Transverse colon (tissue), 4 donors: ENCODE measurements at regions not wholly inside any gene's neighbourhood (a gene's known extent, or its start where the extent isn't known, plus 50 kb on each side); places are given as distances from the start of the nearest gene placed in this dataset.

Experiments
- POLR2A ChIP-seq: fragments of 450-650 bp; IDR thresholded peaks from one replicate; pipeline ENCODE4 v1.6.1; 2016; ENCODE audit warnings: antibody characterized with exemption, mild to moderate bottlenecking, moderate library complexity
- POLR2AphosphoS5 ChIP-seq, 3 donors: sonication (generic); formaldehyde crosslinking; IDR thresholded peaks; one replicate each; pipeline ENCODE4 v1.6.1; 2016; ENCODE audit warnings: antibody characterized with exemption in 3 of 3
- TF ChIP-seq, protein P1 (sequence below), 5 experiments: fragments of 200-600 bp in 3 of 5; fragments of 450-650 bp in 2 of 5; sonication (generic) in 3 of 5; IDR thresholded peaks; 1 replicate in 2 of 5; 2 replicates in 3 of 5; pipeline ENCODE4 v1.5.1; 2016 to 2017; ENCODE audit warnings: antibody characterized with exemption in 5 of 5, inconsistent platforms in 3 of 5, mild to moderate bottlenecking in 2 of 5, moderate library complexity in 1 of 5

DNA sequence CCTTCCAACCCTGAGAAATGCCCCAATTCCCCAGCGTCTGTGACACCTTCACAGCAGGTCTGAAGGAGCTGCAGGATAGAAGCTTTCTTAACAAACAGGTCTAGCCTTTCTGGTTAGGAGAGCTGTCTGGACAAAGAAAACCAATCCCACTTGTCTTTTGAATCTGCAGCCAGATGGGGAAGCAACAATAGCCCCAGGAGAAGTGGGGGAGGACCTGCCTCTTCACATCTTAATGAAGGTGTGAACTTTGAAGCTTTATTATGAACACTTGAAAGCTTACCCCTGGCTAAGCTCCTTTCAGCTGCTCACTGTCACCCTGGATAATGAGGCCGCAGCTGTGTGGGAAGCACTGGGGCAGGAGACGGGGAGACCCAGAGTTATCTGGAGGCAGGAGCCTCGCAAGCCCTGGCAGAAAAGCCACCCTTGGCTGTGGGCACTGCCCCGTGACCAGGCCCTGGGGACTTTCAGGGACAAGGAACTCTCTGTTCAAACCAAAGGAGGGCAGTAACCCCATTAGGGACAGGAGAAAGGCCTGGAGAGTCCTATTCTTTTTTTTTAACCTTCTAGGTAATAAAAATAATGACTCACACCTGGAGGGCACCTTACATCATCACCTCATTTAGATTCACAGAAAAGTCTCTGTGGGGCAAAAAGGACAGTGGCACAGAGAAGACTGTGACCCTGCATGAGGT is 151.8 kb upstream of the RAD23B start:
- TF ChIP-seq, protein P1, sequence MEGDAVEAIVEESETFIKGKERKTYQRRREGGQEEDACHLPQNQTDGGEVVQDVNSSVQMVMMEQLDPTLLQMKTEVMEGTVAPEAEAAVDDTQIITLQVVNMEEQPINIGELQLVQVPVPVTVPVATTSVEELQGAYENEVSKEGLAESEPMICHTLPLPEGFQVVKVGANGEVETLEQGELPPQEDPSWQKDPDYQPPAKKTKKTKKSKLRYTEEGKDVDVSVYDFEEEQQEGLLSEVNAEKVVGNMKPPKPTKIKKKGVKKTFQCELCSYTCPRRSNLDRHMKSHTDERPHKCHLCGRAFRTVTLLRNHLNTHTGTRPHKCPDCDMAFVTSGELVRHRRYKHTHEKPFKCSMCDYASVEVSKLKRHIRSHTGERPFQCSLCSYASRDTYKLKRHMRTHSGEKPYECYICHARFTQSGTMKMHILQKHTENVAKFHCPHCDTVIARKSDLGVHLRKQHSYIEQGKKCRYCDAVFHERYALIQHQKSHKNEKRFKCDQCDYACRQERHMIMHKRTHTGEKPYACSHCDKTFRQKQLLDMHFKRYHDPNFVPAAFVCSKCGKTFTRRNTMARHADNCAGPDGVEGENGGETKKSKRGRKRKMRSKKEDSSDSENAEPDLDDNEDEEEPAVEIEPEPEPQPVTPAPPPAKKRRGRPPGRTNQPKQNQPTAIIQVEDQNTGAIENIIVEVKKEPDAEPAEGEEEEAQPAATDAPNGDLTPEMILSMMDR (IDR thresholded peaks at IDR 0.05): no peak
- no peak for TF ChIP-seq POLR2A
- TF ChIP-seq POLR2AphosphoS5 (IDR thresholded peaks at IDR 0.05): no peak
